ENCODE measurements at regions not wholly inside any gene's neighbourhood (a gene's known extent, or its start where the extent isn't known, plus 50 kb on each side); places are given as distances from the start of the nearest gene placed in this dataset.

DNA sequence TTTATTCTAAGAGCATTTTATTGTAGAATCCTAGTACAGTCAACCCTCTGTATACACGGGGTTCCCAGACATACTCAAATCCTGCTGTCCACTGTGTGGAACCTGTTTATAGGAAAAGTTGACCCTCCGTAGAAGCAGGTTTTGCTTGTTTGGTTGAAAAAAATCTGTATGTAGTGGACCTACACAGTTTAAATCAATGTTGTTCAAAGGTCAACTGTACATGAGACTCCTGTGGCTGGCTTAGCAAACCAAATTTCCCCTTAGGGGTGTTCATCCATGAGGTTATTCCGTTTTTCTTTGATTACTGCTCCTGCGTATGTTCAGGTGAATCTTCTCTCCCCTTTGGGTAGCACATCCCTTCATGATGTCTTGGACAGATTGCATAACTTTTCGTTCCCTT is 387.0 kb upstream of the ZFP64 start:
- no peak for DNase-seq (ENCODE audit: low spot score)

DNA sequence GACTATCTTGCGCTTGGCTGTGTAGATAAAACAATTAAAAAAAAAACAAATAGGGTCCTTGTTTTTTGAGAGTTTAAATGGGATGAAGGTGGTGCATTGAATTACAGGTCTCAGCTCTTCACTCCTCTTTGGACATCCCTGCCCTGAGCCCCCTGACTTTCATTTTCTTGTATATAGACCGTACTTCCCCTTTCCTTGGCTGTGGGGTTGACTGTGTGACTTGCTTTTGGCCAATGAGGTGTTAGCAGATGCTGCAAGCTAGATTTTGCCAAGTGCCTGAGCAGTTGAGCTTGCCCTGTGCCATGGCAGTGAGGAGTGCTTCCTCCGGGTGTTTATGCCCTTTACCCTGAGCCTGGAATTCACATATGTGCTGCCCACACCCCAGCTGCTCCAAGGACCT is 386.1 kb upstream of the ZFP64 start:
- DNase-seq (ENCODE audit: low spot score) = no peak

- no peak for DNase-seq (ENCODE audit: low spot score)
Observed at GRCh38 chr20:52572687-52573086, 381.1 kb upstream of the ZFP64 start.

DNA sequence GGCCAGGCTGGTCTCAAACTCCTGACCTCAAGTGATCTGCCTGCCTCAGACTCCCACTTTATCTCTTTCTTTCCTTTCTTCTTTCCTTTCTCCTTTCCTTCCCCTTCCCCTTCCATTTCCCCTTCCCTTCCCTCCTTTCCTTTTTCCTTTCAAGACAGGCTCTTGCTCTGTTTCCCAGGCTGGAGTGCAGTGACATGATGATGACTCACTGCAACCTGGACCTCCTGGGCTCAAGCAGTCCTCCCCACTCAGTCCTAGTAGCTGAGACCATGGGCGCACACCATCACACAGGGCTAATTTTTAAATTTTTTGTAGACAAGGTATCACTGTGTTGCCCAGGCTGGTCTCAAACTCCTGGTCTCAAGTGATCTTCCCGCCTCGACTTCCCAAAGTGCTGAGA is 377.6 kb upstream of the ZFP64 start:
- DNase-seq (ENCODE audit: low spot score) = no peak

DNA sequence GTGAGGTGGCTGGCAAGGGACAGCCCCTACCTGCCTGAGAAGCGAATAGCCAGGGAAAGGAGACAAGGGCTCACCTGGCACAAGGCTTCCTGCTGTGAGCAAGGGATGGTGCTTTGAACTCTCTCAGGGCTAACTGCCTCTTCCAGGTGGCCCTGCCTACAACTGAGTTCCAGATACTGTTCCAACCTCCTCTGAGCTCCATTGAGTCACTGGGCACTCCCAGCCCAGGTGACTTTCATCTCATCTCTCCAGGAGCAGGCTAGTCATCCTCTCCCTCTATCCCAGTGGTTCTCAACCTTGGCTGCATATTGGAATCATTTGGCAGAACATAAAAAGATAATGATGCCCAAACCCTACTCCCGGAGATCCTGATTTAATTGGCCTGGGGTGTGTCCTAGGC is 374.0 kb upstream of the ZFP64 start:
- DNase-seq (ENCODE audit: low spot score) = no peak

- DNase-seq (ENCODE audit: low spot score) = no peak
Observed at GRCh38 chr20:52564594-52564993, 373.0 kb upstream of the ZFP64 start.

- DNase-seq (ENCODE audit: low spot score) = no peak
Observed at GRCh38 chr20:52552181-52552872, 360.7 kb upstream of the ZFP64 start.

- DNase-seq (ENCODE audit: low spot score) = no peak
Observed at GRCh38 chr20:52542131-52542530, 350.6 kb upstream of the ZFP64 start.

- no peak for DNase-seq (ENCODE audit: low spot score)
Observed at GRCh38 chr20:52540509-52540908, 348.9 kb upstream of the ZFP64 start.

GRCh38 chr20:52539891-52540290 is 348.3 kb upstream of the ZFP64 start:
- no peak for DNase-seq (ENCODE audit: low spot score)

- DNase-seq (ENCODE audit: low spot score) = no peak
Observed at GRCh38 chr20:52536841-52537400, 345.3 kb upstream of the ZFP64 start.

- no peak for DNase-seq (ENCODE audit: low spot score)
Observed at GRCh38 chr20:52536040-52536439, 344.5 kb upstream of the ZFP64 start.

GRCh38 chr20:52534616-52535015 is 343.0 kb upstream of the ZFP64 start:
- no peak for DNase-seq (ENCODE audit: low spot score)

- DNase-seq (ENCODE audit: low spot score) = no peak
Observed at GRCh38 chr20:52533401-52533800, 341.8 kb upstream of the ZFP64 start.

DNA sequence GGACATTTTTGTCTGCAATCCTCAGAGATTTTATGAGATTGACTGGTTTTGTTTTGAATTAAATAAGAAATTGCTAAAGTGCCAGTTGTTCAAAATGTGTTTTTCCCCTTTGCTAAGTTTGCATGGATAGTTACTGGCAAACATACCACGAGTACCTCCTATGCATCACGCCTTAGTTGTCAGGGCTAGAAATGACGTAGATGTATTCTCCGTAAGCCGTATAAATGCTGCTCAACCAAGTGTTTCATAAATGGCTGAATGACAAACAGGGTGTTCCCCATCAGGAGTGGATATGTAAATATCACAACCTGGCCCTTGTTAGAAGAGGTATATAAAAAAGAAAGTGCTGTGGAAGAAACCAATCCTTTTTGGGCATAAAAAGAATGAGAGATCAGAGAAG is 341.1 kb upstream of the ZFP64 start:
- no peak for DNase-seq (ENCODE audit: low spot score)

DNA sequence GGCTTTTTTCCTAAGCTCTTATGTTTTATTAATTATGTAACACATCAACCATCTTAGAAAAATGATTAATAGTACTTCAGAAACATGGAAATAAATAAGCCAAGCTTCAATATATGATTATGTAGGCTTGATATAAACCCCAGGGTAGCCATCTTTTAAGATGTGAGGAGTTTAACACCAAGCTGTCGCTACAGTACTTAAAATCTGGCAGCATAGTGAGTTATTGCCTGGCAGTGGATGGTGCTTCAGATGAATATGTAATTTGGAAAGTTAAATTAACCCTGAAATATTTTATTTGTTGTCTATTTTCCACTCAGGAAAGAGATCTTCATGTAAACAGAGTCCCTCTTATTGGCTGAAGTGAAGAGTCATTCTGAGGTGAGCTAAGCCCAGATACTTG is 339.0 kb upstream of the ZFP64 start:
- no peak for DNase-seq (ENCODE audit: low spot score)

- no peak for DNase-seq (ENCODE audit: low spot score)
Observed at GRCh38 chr20:52529826-52530225, 338.2 kb upstream of the ZFP64 start.

GRCh38 chr20:52524861-52525260 is 333.3 kb upstream of the ZFP64 start:
- DNase-seq (ENCODE audit: low spot score) = no peak

GRCh38 chr20:52518735-52519134 is 327.2 kb upstream of the ZFP64 start:
- no peak for DNase-seq (ENCODE audit: low spot score)

GRCh38 chr20:52515877-52516276 is 324.3 kb upstream of the ZFP64 start:
- no peak for DNase-seq (ENCODE audit: low spot score)

DNA sequence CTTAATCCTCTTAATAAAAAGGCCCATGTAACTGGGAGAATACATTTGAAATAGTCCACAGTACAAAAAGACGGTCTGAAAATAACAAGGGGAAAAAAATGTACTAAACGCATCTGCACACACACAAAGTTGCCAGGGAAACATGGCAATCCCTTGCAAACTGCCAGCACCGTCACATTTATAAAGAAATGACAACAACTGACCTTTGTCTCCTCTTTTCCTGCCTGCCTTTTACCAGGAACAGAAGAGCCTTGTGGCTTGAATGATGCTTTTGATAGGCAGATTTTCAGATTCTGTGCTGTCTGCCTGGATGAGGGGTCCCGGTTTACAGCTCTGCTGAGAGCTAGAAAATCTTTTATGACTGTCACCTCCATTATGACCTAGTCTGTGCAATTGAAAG is 308.6 kb upstream of the ZFP64 start:
- no peak for DNase-seq (ENCODE audit: low spot score)

GRCh38 chr20:52497731-52498130 is 306.2 kb upstream of the ZFP64 start:
- DNase-seq (ENCODE audit: low spot score) = no peak

DNA sequence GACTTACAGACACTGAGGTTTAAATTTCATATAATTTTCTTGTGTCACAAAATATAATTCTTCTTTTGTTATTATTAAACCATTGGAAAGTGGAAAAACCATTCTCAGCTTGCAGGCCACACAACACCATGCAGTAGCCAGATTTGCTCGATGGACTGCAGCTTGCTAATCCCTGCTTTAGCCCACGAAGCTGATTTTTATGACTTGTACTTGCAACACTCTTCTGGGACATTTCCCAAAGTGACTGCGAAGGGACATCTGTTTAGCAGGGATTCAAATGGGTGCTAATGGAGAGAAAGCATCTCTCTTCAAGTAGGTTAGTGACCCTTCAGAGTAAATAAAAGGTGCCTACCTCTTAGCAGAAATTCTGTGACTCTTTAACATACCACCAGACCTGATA is 304.6 kb upstream of the ZFP64 start:
- DNase-seq (ENCODE audit: low spot score) = no peak

DNA sequence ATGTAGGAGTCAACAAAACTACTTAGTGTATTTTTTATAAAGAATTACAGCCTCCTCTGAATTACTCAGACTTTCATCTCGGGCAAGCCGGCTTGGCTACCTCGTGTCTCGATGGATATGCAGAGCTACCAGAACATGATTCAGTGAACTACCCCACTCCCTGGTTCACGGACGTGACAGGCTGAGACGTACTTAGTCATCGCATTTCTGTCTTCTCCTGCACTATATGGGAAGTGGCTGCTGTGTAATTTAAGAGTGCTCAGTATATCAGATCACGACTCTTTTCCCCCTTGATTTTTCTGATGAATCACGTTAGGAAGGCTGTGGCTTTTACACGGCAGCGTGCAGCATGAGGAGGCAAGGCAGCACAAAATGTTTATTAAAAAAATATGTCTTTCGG is 302.7 kb upstream of the ZFP64 start:
- no peak for DNase-seq (ENCODE audit: low spot score)

Measured in putamen (tissue), 1 donor.